B cell (primary cell): ENCODE measurements at regions not wholly inside any gene's neighbourhood (a gene's known extent, or its start where the extent isn't known, plus 50 kb on each side); places are given as distances from the start of the nearest gene placed in this dataset.

Experiments
- ATAC-seq: fragments of 200-7000 bp; cut with Tn5 transposase; one replicate; pipeline ENCODE4 v1.10.0; 2021; ENCODE audit warnings: low read depth, mild to moderate bottlenecking, moderate number of reproducible peaks, moderate library complexity
- CTCF ChIA-PET: fragments of 350-600 bp; sonication (Branson Sonifier 250); formaldehyde crosslinking; loops from one replicate; lab custom pipeline; 2021; ENCODE audit warnings: antibody characterized with exemption, inconsistent platforms; lab: Charles Lee
- POLR2A ChIA-PET: fragments of 350-600 bp; sonication (Branson Sonifier 250); formaldehyde crosslinking; loops from one replicate; lab custom pipeline; 2021; ENCODE audit warnings: antibody characterized with exemption; lab: Charles Lee
- DNase-seq: peaks from one replicate; pipeline ENCODE4 v3.0.0; 2013
- H2AFZ ChIP-seq: 2 replicates; pipeline ENCODE4 v1.6.1; 2012; ENCODE audit warnings: mild to moderate bottlenecking, low read depth, low read length; ENCODE audit not compliant: insufficient read depth, poor library complexity, severe bottlenecking
- H3K27ac ChIP-seq, 2 donors: 1 replicate in 1 of 2; 2 replicates in 1 of 2; pipeline ENCODE4 v1.5.1; 2012 to 2013; ENCODE audit warnings: low read length in 2 of 2, mild to moderate bottlenecking in 2 of 2, moderate library complexity in 1 of 2
- H3K27me3 ChIP-seq, 4 experiments: fragments of 200-600 bp in 1 of 4; sonication (generic) in 1 of 4; replicated peaks in 1 of 4; 1 replicate in 2 of 4; 2 replicates in 2 of 4; pipeline versions ENCODE4 v1.6.1 to v1.7.0; 2013 to 2016; ENCODE audit warnings: low read length in 3 of 4, mild to moderate bottlenecking in 2 of 4, mixed read lengths in 1 of 4, moderate library complexity in 1 of 4; ENCODE audit not compliant: insufficient read depth in 4 of 4, control insufficient read depth in 3 of 4; ENCODE audit errors: control extremely low read depth in 1 of 4
- H3K36me3 ChIP-seq, 2 experiments: replicated peaks in 1 of 2; 1 replicate in 1 of 2; 2 replicates in 1 of 2; pipeline versions ENCODE4 v1.6.1 to v1.7.1; 2013; ENCODE audit warnings: low read length in 1 of 2; ENCODE audit not compliant: insufficient read depth in 2 of 2, control insufficient read depth in 1 of 2; ENCODE audit errors: control extremely low read depth in 1 of 2, extremely low read depth in 1 of 2
- H3K4me1 ChIP-seq, 2 donors: fragments of 200-600 bp in 1 of 2; sonication (generic) in 1 of 2; 1 replicate in 1 of 2; 2 replicates in 1 of 2; pipeline versions ENCODE4 v1.5.1 to v1.6.1; 2013 to 2017; ENCODE audit warnings: low read length in 2 of 2; ENCODE audit not compliant: control insufficient read depth in 2 of 2, insufficient read depth in 2 of 2
- H3K4me2 ChIP-seq: replicated peaks from 2 replicates; pipeline ENCODE3; 2012; ENCODE audit warnings: mild to moderate bottlenecking, low read depth, low read length; ENCODE audit not compliant: poor library complexity, severe bottlenecking
- H3K4me3 ChIP-seq, 5 experiments: fragments of 200-600 bp in 1 of 5; sonication (generic) in 1 of 5; 1 replicate in 3 of 5; 2 replicates in 2 of 5; pipeline versions ENCODE4 v1.5.1 to v1.7.0; 2011 to 2016; ENCODE audit warnings: low read length in 4 of 5, mild to moderate bottlenecking in 4 of 5, low read depth in 2 of 5, control low read depth in 1 of 5, moderate library complexity in 1 of 5; ENCODE audit not compliant: insufficient read depth in 1 of 5; ENCODE audit errors: control extremely low read depth in 1 of 5, extremely low read depth in 1 of 5
- H3K79me2 ChIP-seq: fragments of 200-600 bp; sonication (generic); one replicate; pipeline ENCODE4 v1.6.0; 2016; ENCODE audit warnings: low read length; ENCODE audit not compliant: control insufficient read depth, insufficient read depth
- H3K9ac ChIP-seq: fragments of 200-600 bp; sonication (generic); 2 replicates; pipeline ENCODE4 v1.6.1; 2017; ENCODE audit warnings: mild to moderate bottlenecking, low read length, moderate library complexity
- H3K9me3 ChIP-seq, 3 donors: one replicate each; pipeline versions ENCODE4 v1.6.1 to v1.7.1; 2013; ENCODE audit warnings: low read length in 2 of 3; ENCODE audit not compliant: control insufficient read depth in 2 of 3, insufficient read depth in 1 of 3; ENCODE audit errors: control extremely low read depth in 1 of 3
- H4K20me1 ChIP-seq: 2 replicates; pipeline ENCODE4 v1.6.0; 2012; ENCODE audit warnings: mild to moderate bottlenecking, low read length; ENCODE audit not compliant: insufficient read depth, control insufficient read depth, poor library complexity, severe bottlenecking
- H3K27ac Mint-ChIP-seq: one replicate; pipeline ENCODE4 v1.8.0; 2021; ENCODE audit warnings: mixed read lengths
- H3K27me3 Mint-ChIP-seq: one replicate; pipeline ENCODE4 v1.8.0; 2021; ENCODE audit warnings: mixed read lengths
- H3K4me1 Mint-ChIP-seq: one replicate; pipeline ENCODE4 v1.8.0; 2021; ENCODE audit warnings: mixed read lengths
- H3K4me3 Mint-ChIP-seq: one replicate; pipeline ENCODE4 v1.8.0; 2021; ENCODE audit warnings: mixed read lengths
- H3K9me3 Mint-ChIP-seq: one replicate; pipeline ENCODE4 v1.8.0; 2022; ENCODE audit warnings: mixed read lengths; ENCODE audit not compliant: insufficient read depth
- CTCF ChIP-seq: fragments of 200-600 bp; IDR thresholded peaks from one replicate; pipeline ENCODE4 v1.8.0; 2022; ENCODE audit warnings: antibody characterized with exemption, mild to moderate bottlenecking
- EZH2 ChIP-seq: IDR thresholded peaks from 2 replicates; pipeline ENCODE4 v1.6.1; 2012; ENCODE audit warnings: borderline replicate concordance, low read depth, mild to moderate bottlenecking, moderate library complexity, low read length; ENCODE audit not compliant: insufficient read depth, poor library complexity, severe bottlenecking
- WGBS: methylation state at CpG from one replicate; pipeline ENCODE4 v1.1.5; 2013; ENCODE audit warnings: missing lambda C conversion rate; ENCODE audit not compliant: insufficient coverage; 5-methylcytosine and 5-hydroxymethylcytosine counted together
- intact Hi-C: fragments of 100-400 bp; cut with micrococcal nuclease; formaldehyde crosslinking; loops from one replicate; pipeline ENCODE4 v1.10.0; 2022

GRCh38 chr3:6518709-6519345, 342.1 kb upstream of the GRM7 start:
- ChIA-PET POLR2A (no interaction called here), CTCF (no interaction called here)
- H3K36me3 ChIP-seq = no peaks in the 10 kb centered on the region
- peaks cover 0 to 4% (median 3%) of the 10 kb centered on the region in 3 donors for H3K9me3 ChIP-seq
- no peaks in the 10 kb centered on the region for H3K27me3 ChIP-seq
- no peak for DNase-seq
- H3K4me1 ChIP-seq = no peaks in the 10 kb centered on the region
- intact Hi-C loops = no loop called here
- no peak for ATAC-seq
- Mint-ChIP-seq H3K4me1 (no peaks in the 10 kb centered on the region), H3K27ac (no peak overlapping the region), H3K4me3 (no peak overlapping the region), H3K27me3 (no peaks in the 10 kb centered on the region), H3K9me3 (no peaks in the 10 kb centered on the region)
- no peaks in the 10 kb centered on the region for H4K20me1 ChIP-seq
- WGBS = 100% methylated on average over 4 of the region's 6 CpGs
- no peak overlapping the region for H3K4me3 ChIP-seq
- no peak overlapping the region for H2AFZ ChIP-seq
- no peak overlapping the region for H3K27ac ChIP-seq
- H3K79me2 ChIP-seq = no peaks in the 10 kb centered on the region
- H3K9ac ChIP-seq = no peak overlapping the region
- no peak overlapping the region for H3K4me2 ChIP-seq
- TF ChIP-seq CTCF (no peak), EZH2 (no peak)

GRCh38 chr3:6521369-6522113, 339.4 kb upstream of the GRM7 start:
- no peak for TF ChIP-seq EZH2
- no peak for TF ChIP-seq CTCF
- Mint-ChIP-seq H3K9me3 (no peaks in the 10 kb centered on the region), H3K4me3 (no peak overlapping the region), H3K27me3 (no peaks in the 10 kb centered on the region), H3K27ac (no peak overlapping the region), H3K4me1 (no peaks in the 10 kb centered on the region)
- H3K9ac ChIP-seq = no peak overlapping the region
- no peak overlapping the region for H3K27ac ChIP-seq
- H2AFZ ChIP-seq = no peak overlapping the region
- no peak for DNase-seq
- CTCF ChIA-PET = no interaction called here
- H3K9me3 ChIP-seq = peaks cover 0 to 3% (median 0%) of the 10 kb centered on the region in 3 donors
- WGBS = no CpG with 5 or more reads among the region's 2 CpGs
- H3K27me3 ChIP-seq = no peaks in the 10 kb centered on the region
- no peaks in the 10 kb centered on the region for H3K36me3 ChIP-seq
- no peaks in the 10 kb centered on the region for H3K79me2 ChIP-seq
- POLR2A ChIA-PET = no interaction called here
- no peaks in the 10 kb centered on the region for H3K4me1 ChIP-seq
- no peak overlapping the region for H3K4me3 ChIP-seq
- intact Hi-C loops = no loop called here
- H4K20me1 ChIP-seq = no peaks in the 10 kb centered on the region
- no peak overlapping the region for H3K4me2 ChIP-seq
- ATAC-seq = no peak
